Cardiac septum (tissue), 1 donor: ENCODE measurements at regions not wholly inside any gene's neighbourhood (a gene's known extent, or its start where the extent isn't known, plus 50 kb on each side); places are given as distances from the start of the nearest gene placed in this dataset.
"Not testable (repeated sequence)": the region's sequence is repeated elsewhere in the genome, so short reads cannot be mapped to it uniquely, and the experiment has no call there.

Source experiments
- DNase-seq: peaks from one replicate; pipeline ENCODE4 v3.0.0-alpha.2; 2020; ENCODE audit warnings: low spot score
- intact Hi-C: fragments of 100-400 bp; cut with DNase I; formaldehyde crosslinking; loops from one replicate; pipeline ENCODE4 v1.14.0; 2022
- donor health status: DM: no; HTN: no; CAD: no.

DNA sequence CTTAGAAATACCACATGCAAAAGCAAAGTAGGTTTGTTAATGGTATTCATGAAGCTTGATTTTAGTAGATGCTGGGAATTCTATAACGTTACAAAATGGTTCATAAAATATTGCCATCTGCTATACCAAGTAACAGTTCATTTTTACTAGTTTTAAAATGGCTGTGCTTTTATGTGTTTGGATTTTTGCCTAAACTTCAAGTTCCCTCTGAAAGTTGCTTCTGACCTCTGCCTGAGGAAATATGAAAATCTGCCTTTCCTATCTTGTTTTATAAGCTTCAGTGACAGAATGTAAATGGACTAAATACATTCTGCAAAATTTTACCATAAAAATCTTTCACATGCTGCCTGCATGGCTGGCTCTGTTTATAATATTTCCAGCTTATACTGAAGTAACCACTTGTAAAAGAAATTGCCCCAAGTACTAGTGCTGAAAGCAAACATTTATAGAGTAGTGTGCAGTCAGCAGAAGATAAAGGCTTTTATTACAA is 560.7 kb upstream of the ROBO2 start:
- DNase-seq, result no peak
- intact Hi-C loops, result no loop called here

DNA sequence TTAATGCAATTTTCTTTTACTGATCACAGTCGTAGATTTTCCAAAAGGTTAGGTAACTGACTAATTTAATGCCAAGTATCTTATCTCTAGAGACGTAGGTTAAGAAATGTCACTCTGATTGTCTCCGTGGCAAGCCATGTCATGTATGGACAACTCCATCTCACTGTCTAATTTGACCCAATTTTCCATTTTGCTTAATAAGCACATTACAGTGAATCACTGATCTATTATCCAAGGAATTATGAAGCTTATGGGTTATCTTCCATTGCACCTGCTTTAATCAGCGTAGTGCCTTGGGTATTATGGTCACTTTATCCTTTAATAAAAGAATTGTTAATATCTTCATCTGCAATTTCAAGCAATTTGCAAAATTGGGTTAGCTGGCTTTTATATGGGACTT is 557.4 kb upstream of the ROBO2 start:
- DNase-seq, result no peak
- intact Hi-C loops, result no loop called here

DNA sequence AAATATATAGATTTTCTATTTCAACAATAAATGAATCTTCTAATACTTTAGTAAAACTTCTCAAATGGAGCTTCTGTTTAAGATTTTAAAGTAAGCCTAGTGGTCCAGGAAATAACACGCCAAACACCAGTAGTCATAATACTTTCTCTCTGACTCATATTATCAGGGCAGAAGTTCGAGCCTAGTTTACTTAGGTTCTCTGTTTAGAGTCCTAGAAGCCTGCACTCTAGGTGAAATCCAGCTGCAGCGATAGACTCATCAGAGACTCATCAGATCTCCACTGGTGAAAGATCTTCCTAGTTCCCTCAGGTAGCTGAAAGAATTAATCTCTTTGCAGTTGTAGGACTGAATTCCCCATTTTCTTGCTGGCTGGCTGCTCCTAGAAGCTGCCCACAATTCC is 552.5 kb upstream of the ROBO2 start:
- intact Hi-C loops, result no loop called here
- no peak for DNase-seq

DNA sequence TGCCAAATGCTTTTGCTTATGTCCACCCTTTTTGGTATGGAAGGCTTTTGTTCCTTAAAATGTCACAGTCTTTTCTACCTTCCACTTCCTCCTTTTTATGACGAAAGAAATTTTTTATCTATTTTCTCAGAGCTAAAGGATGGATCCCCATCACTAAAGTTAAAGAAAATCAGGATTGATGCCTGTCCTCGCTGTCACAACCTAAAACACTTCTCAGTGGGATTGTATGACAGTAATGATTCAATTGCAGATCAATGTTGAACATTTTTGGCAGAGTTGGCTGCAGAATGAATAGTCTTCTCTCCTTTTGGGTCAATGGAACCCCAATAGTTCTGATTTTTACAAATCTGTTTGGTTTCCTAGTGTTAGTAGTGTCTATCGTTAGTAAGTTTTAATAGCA is 549.8 kb upstream of the ROBO2 start:
- DNase-seq, result no peak
- intact Hi-C loops, result no loop called here

DNA sequence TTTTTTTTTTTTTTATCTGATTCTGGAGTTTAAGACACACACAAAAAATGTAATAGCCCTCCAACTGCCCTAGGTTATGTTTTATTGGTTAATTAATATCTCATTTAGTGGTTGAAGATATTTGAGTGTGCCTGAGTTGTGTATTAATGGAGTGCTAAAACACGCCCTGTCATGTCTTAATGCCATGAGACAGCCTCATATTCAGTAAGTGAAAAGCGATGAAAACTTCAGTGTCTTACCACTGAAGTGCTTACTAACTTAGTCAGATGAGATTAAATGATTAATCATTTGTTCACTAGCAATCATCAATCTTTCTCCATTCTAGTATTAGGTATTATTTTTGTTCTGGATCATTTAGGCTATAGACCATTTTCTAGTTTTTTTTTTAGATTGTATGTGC is 544.7 kb upstream of the ROBO2 start:
- no peak for DNase-seq
- intact Hi-C loops, result no loop called here

DNA sequence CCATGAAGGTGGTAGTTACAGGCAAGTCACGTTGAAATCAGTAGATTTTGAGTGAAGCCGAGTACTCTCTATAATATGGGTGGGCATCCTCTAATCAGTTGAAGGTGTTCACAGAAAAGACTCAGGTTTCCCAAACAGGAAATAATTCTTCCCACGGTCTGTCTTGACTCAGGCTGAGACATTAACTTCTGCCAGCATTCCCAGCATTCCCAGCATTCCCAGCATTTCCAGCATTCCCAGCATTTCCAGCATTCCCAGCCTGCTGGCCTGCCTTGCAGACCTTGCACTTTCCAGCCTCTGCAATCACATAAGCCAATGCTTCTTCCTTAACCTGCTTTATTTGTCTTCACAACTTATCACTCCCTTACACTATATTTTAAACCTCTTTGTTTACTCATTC is 542.3 kb upstream of the ROBO2 start:
- DNase-seq, result no peak
- intact Hi-C loops, result no loop called here

DNA sequence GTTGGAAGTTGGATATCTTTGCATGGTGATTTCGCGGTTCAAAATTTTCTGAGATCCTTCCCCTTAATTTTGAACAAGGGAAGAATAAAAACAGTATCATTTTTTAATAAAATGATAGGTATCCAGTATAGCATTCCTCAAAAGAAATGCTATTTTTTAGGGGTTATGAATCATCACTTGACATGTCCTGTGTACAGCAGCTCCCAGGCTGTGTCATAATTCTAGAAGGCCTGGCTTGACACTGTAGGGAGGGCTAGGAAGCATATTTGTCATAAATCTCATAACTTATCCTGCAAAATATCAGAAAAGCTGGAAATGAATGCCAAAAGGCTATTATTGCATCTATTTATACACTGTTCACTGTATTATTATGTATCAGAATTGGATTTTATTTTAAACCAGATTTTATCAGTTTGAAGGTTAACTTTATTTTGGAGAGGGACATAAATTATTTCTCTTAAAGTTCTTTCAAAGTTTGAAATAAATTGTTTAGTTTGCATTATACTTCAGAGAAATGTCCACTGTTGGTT is 539.1 kb upstream of the ROBO2 start:
- DNase-seq, result no peak
- intact Hi-C loops, result no loop called here

DNA sequence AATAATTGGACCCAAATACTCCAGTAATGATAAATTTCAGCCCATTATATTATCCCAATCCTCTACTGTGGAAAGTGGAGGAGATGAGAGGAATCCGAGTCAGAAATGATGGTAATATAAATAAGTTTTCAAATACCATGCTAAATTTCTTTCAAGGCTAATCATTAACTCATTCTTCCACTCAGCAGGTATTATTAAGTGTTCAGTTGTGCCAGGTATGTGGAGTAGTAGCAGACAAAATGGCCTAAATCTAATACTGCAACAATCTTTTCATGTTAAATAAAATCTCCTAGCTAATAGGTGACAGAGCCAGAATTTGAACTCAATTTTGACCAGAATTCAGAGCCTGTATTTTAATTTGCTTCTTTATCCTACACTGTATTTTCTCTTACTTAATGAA is 538.6 kb upstream of the ROBO2 start:
- no peak for DNase-seq
- intact Hi-C loops, result no loop called here

DNA sequence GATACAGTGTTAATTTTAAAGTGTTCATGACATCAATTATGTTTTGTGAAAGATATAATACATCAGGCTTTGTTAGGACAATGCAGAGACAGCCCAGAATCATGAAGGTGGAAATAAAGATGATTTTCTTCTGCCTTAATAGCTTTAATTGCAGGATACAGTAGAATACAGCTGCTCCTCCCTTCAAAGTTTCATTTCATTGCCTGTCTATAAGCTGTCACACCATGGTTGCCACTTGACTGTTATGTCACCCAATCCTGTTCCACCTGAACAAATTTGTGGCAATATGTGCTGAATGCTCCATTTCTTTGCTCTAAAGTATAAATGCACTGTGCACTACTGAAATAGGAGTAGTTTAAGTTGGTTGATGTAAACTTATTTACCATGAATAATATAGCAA is 537.8 kb upstream of the ROBO2 start:
- intact Hi-C loops, result no loop called here
- DNase-seq, result no peak

DNA sequence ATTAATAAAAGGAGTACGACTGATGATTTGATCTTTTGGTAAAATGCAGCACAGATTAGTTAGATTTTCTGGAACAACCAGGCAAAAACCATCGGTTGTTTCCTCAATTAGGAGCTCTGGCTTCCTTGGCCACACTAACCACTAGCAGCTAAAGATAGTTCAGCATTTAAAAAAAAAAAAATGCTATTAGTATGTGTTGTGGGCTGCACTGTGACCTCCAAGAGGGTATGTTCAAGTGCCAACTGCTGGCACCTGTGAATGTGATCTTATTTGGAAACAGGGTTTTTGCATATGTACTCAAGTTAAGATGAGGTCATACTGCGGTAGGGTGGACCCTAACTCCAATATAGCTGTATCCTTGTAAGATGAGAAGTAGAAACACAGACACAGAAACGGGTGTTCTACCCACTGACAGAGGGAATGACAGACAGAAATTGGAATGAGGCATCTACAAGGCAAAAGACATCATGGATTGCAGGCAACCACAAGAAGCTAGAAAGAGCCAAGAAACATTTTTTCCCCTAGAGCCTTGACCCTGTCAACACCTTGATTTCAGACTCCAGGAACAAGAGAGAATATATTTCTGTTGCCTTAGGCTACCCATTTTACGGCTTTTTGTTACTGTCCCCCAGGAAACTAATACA is 534.6 kb upstream of the ROBO2 start:
- no peak for DNase-seq
- intact Hi-C loops, result no loop called here

DNA sequence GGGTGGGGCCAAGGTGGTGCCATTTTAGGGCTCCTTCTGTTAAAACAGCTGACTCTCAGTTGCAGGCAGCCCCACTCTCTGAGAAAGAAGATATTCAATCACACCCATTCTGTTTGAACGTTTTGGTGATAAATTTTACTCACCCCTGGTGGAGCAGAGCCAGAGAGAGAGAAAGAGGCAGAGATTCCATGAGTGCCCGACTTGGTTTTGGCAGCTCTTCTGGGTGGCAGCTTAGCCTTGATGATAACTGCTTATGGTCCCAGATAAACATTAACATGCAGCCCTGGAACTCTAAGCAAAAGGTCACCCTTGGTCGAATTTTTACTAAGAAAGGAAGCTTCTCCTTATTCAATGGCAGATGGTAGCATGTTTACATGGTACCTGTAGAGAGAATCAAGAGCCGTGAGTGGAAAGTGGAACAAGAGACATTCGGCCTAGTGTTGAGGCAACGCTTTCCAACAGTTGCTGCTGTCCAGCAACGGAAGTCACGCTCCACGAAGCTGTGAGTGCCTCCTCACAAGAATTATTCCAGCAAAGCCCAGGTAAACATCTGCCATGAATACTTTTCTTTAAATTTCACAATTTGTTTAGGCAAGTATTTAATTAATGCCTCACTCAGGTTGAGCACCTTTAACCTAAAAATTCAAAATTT is 530.6 kb upstream of the ROBO2 start:
- intact Hi-C loops, result no loop called here
- no peak for DNase-seq

DNA sequence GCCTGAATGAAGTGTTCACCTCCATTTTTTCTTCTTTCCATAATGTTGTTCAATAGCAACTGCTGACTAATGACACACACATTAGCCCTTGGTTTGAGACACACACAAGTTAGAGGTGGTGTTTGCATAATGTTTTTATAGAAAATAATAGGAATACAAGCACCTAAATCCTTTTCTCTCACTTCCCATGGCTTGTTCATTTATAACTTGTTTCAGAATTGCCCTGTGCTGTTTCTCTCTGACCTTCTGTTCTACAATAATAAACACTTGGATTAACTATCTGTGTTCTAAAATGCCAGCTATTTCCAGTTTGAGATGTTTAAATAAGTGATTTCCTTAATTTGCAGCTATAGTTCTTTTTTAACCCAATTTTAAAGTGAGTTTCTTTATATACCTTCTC is 525.1 kb upstream of the ROBO2 start:
- no peak for DNase-seq
- intact Hi-C loops, result no loop called here

DNA sequence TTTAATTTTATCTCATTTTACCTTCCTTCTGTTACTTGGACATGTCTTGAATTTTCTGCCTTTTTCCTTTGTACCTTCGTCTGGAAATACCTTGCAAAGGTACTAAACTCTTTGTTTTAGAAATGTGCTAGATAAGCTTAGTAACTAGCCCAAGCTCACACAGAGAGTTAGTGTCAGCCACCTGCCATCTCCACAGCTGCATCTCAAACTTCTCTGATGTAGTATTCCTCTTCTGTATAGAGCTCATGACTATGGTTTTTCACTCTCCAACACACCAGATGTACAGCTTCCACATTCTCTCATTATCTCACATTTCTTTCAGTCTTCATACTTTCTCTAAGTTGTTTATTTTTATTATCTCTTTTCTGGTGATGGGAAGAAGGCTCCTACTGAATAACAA is 516.6 kb upstream of the ROBO2 start:
- DNase-seq, result no peak
- intact Hi-C loops, result no loop called here

DNA sequence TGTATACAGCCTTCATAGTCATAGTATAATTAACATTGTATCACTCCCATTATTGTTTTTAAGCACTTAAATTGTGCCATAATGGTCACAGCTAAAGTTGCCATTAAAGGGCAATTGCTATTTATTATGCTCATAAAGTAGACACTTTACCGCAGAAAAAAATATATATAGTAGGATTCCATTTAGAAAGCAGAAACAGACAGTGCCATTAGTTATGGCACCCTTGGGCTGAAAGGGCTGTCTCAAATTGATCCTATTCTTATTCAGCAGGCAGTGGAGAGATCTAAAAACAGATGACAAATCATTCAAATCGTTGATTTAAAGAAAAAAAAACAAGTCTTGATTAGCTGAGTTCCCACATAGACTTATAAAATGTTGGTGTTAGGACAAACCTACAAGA is 514.2 kb upstream of the ROBO2 start:
- DNase-seq, result no peak
- intact Hi-C loops, result no loop called here

DNA sequence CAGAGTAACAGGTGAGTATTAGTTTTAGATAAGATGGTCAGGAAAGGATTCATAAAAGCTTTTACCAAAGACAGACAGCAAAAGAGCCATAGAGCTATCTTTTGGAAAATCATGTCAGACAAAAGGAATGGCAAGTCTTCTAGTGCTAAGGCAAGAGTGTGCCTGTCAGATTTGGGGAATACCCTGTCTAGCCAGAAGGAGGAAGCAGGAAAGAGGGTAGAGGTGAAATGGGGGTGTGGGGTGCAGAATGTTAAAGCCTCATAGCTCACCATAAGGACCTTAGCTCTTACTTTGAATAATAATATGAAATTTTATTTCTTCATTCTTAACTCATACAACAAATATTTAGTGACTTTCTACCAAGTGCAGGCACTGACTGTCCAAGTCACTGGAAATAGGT is 512.1 kb upstream of the ROBO2 start:
- intact Hi-C loops, result no loop called here
- DNase-seq, result no peak

DNA sequence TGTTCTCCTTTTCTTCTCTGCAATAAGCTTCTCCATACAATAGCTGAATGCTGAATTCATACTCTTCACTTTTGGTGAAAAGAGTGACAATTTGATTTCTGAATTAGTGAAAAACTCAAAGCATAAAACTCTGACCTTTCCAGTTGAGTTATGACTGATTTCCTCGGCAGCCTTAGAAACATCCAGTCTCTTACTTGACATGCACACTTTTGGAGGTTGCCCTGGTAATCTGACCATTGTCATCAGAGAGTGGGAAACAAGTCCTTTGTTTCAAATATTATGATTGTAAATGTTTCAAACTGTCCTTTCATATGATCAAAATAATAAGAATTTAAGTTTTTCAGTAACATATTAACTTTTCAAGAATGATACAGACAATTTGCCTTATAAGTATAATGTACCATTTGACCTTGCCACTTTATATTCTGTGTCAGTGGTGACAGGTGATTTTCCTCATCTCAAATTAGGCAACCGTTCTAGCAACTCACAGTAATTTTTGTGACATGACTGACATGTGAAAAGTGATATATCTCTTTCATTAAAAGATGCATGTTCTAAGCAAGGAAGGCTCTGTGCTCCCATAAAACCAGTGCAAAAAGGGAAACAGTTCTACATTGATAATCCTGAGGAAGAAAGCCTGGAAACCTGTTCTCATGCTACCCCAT is 507.6 kb upstream of the ROBO2 start:
- no peak for DNase-seq
- intact Hi-C loops, result no loop called here

DNA sequence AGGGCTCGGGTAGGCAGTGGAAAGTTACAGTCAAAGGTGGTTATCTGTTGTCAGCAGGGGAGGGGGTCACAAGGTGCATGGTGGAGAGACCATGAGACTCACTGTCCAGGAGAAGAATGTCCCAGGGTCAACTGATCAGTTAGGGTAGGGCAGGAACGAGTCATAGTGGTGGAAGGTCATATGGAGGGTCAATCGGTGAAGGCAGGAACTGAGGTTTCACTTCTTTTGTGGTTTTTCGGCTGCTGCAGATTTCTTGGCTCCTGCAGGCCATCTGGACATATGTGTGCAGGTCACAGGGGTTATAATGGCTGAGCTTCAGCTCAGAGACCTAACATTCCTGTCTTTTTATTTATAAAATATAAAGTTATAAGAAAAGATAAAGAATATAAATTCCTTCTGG is 506.2 kb upstream of the ROBO2 start:
- DNase-seq, intact Hi-C loops: not testable (repeated sequence)

DNA sequence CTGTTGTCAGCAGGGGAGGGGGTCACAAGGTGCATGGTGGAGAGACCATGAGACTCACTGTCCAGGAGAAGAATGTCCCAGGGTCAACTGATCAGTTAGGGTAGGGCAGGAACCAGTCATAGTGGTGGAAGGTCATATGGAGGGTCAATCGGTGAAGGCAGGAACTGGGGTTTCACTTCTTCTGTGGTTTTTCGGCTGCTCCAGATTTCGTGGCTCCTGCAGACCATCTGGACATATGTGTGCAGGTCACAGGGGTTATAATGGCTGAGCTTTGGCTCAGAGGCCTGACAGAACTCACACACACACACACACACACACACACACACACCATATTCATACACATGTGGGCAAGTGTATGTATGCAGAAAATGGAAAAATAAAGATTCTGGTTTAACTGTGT is 502.0 kb upstream of the ROBO2 start:
- DNase-seq, intact Hi-C loops: not testable (repeated sequence)

DNA sequence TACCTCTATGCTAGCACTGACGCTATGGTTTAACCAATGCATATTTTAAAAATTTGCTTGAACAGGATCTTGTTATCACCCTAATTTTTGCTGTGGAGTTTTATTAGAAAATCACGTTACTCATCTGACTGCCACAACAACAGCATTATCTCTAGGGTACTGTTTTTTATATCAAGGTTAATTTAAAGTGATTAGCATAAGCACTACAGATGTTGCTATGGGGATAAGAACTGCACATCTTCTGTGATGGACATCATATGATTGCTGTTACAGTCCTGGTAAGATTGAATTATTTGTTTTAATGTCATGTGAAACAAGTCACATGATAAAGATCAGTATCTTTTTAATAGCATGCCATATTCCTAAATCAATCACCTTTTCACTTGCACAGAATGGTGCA is 492.2 kb upstream of the ROBO2 start:
- intact Hi-C loops, result no loop called here
- DNase-seq, result no peak

DNA sequence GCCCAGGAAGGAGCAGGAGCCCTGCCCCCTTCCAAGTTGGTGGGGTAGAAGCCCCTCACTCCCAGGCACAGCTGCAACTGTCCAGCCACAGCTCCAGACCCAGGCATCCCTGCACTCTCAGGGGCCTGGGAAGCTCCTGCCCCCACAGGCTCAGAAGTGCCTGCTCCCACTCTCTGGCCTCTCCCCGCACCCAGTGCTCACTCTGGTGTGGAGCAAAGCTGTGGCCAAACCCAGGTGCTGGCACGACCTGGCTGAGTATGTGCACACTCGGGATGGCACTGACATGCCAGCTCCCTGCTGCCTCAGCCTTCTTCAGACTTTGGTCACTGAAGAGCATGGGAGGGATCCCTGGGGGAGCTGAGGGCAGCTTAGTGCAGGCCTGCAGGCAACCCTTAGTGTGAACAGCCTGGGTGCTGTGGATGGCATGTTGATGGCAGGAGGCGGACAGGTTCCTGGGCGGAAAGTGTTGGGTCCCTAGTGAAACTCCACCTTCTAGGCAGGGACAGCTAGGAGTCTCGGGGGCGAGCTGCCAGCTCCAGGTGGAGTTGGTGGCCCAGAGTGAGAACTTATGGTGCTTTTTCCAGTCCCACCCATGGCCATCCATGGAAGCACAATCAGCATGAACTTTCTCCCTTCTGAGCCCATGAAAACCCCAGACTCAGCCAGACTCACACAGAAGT is 489.2 kb upstream of the ROBO2 start:
- DNase-seq, result no peak
- intact Hi-C loops, result no loop called here
